GM23338 (cell line): ENCODE measurements at regions not wholly inside any gene's neighbourhood (a gene's known extent, or its start where the extent isn't known, plus 50 kb on each side); places are given as distances from the start of the nearest gene placed in this dataset.

Source experiments
- ATAC-seq: fragments of 200-7000 bp; cut with Tn5 transposase; 3 replicates; pipeline ENCODE4 v1.9.1; 2020
- DNase-seq: peaks from one replicate; pipeline ENCODE4 v3.0.0-alpha.2; 2015; ENCODE audit warnings: low spot score
- H2AFZ ChIP-seq: fragments of 200-600 bp; sonication (generic); 2 replicates; pipeline ENCODE4 v1.8.0; 2016; ENCODE audit warnings: antibody characterized with exemption, mild to moderate bottlenecking, moderate library complexity
- H3F3A ChIP-seq: fragments of 200-600 bp; sonication (generic); replicated peaks from 2 replicates; pipeline ENCODE4 v1.8.0; 2017; ENCODE audit warnings: antibody characterized with exemption, mixed run types, low read depth
- H3K27ac ChIP-seq: fragments of 200-600 bp; sonication (generic); 2 replicates; pipeline ENCODE4 v1.6.1; 2016; ENCODE audit warnings: low read depth
- H3K27me3 ChIP-seq: fragments of 200-600 bp; sonication (generic); 2 replicates; pipeline ENCODE4 v1.8.0; 2016; ENCODE audit warnings: mild to moderate bottlenecking, mixed run types, moderate library complexity; ENCODE audit not compliant: insufficient read depth
- H3K36me3 ChIP-seq: fragments of 200-600 bp; sonication (generic); 2 replicates; pipeline ENCODE4 v1.8.0; 2016; ENCODE audit warnings: mild to moderate bottlenecking; ENCODE audit not compliant: insufficient read depth
- H3K4me1 ChIP-seq: fragments of 200-600 bp; sonication (generic); 2 replicates; pipeline ENCODE4 v1.8.0; 2016; ENCODE audit warnings: mild to moderate bottlenecking, moderate library complexity; ENCODE audit not compliant: insufficient read depth
- H3K4me2 ChIP-seq: fragments of 200-600 bp; sonication (generic); 2 replicates; pipeline ENCODE4 v1.7.1; 2017; ENCODE audit warnings: mixed run types
- H3K4me3 ChIP-seq: fragments of 200-600 bp; sonication (generic); 2 replicates; pipeline ENCODE4 v1.6.1; 2016; ENCODE audit warnings: mixed run types
- H3K79me2 ChIP-seq: fragments of 200-600 bp; sonication (generic); replicated peaks from 2 replicates; pipeline ENCODE4 v1.8.0; 2017; ENCODE audit warnings: mild to moderate bottlenecking; ENCODE audit not compliant: insufficient read depth
- H3K9me2 ChIP-seq: fragments of 200-600 bp; sonication (generic); 2 replicates; pipeline ENCODE4 v1.8.0; 2017; ENCODE audit not compliant: insufficient read depth
- H4K20me1 ChIP-seq: fragments of 200-600 bp; sonication (generic); replicated peaks from 2 replicates; pipeline ENCODE4 v1.8.0; 2017; ENCODE audit warnings: mild to moderate bottlenecking; ENCODE audit not compliant: insufficient read depth
- H3K27ac Mint-ChIP-seq: 2 replicates; pipeline ENCODE4 v1.8.0; 2020; ENCODE audit warnings: inconsistent platforms, mild to moderate bottlenecking, moderate library complexity, mixed read lengths
- H3K27me3 Mint-ChIP-seq: 3 replicates; pipeline ENCODE4 v1.8.0; 2022; ENCODE audit warnings: low read depth, mild to moderate bottlenecking, moderate library complexity, mixed read lengths, inconsistent platforms; ENCODE audit not compliant: insufficient read depth, poor library complexity
- H3K36me3 Mint-ChIP-seq: 3 replicates; pipeline ENCODE4 v1.8.0; 2021; ENCODE audit warnings: low read depth, mild to moderate bottlenecking, inconsistent platforms, moderate library complexity, mixed read lengths
- H3K4me1 Mint-ChIP-seq: 3 replicates; pipeline ENCODE4 v1.8.0; 2020; ENCODE audit warnings: mild to moderate bottlenecking, inconsistent platforms, mixed read lengths
- H3K4me3 Mint-ChIP-seq: 3 replicates; pipeline ENCODE4 v1.8.0; 2021; ENCODE audit warnings: moderate library complexity, mild to moderate bottlenecking, inconsistent platforms, mixed read lengths
- H3K9me3 Mint-ChIP-seq: 3 replicates; pipeline ENCODE4 v1.8.0; 2020; ENCODE audit warnings: moderate library complexity, mild to moderate bottlenecking, inconsistent platforms, mixed read lengths
- CREB1 ChIP-seq: fragments of 250-450 bp; sonication (Bioruptor Pico); IDR thresholded peaks from 2 replicates; pipeline ENCODE4 v1.5.0; 2020; ENCODE audit warnings: low read depth, mild to moderate bottlenecking, moderate library complexity
- CTCF ChIP-seq, 2 experiments: fragments of 200-600 bp in 1 of 2; sonication (generic) in 1 of 2; conservative IDR thresholded peaks; 2 replicates each; pipeline versions ENCODE4 v1.5.1 to v1.6.1; 2016 to 2017; ENCODE audit warnings: antibody characterized with exemption in 2 of 2, low read depth in 2 of 2, mild to moderate bottlenecking in 2 of 2, moderate library complexity in 1 of 2
- ETS1 ChIP-seq: IDR thresholded peaks from 2 replicates; pipeline ENCODE4 v1.6.1; 2016; ENCODE audit warnings: antibody characterized with exemption
- EZH2 ChIP-seq: fragments of 200-600 bp; sonication (generic); IDR thresholded peaks from one replicate; pipeline ENCODE4 v1.8.0; 2017; ENCODE audit warnings: antibody characterized with exemption, mild to moderate bottlenecking, low read depth; ENCODE audit not compliant: unreplicated experiment
- EZH2phosphoT487 ChIP-seq: fragments of 200-600 bp; sonication (generic); IDR thresholded peaks from one replicate; pipeline ENCODE4 v1.8.1; 2018; ENCODE audit warnings: antibody characterized with exemption; ENCODE audit not compliant: unreplicated experiment
- JUNB ChIP-seq: IDR thresholded peaks from one replicate; pipeline ENCODE4 v1.6.1; 2016; ENCODE audit warnings: antibody characterized with exemption; ENCODE audit not compliant: unreplicated experiment
- NANOG ChIP-seq: IDR thresholded peaks from 2 replicates; pipeline ENCODE4 v1.6.1; 2016; ENCODE audit warnings: antibody characterized with exemption, borderline replicate concordance
- POLR2AphosphoS5 ChIP-seq: IDR thresholded peaks from 2 replicates; pipeline ENCODE4 v1.6.1; 2016; ENCODE audit warnings: antibody characterized with exemption, low read depth
- REST ChIP-seq: IDR thresholded peaks from one replicate; pipeline ENCODE4 v1.6.1; 2018; ENCODE audit warnings: antibody characterized with exemption; ENCODE audit not compliant: unreplicated experiment
- STAT1 ChIP-seq: IDR thresholded peaks from one replicate; pipeline ENCODE4 v1.6.1; 2016; ENCODE audit warnings: antibody characterized with exemption; ENCODE audit not compliant: unreplicated experiment
- ZNF114 ChIP-seq: fragments of 250-450 bp; sonication (Bioruptor Pico); IDR thresholded peaks from 2 replicates; pipeline ENCODE4 v1.5.0; 2020; ENCODE audit warnings: mild to moderate bottlenecking, moderate library complexity
- ZNF331 ChIP-seq: fragments of 250-450 bp; sonication (Bioruptor Pico); IDR thresholded peaks from 2 replicates; pipeline ENCODE4 v1.5.0; 2020; ENCODE audit warnings: low read depth, mild to moderate bottlenecking, moderate library complexity
- ZNF462 ChIP-seq: fragments of 250-450 bp; sonication (Bioruptor Pico); IDR thresholded peaks from 2 replicates; pipeline ENCODE4 v1.5.0; 2020; ENCODE audit warnings: mild to moderate bottlenecking, moderate library complexity

- H2AFZ ChIP-seq = no peak overlapping the region
- DNase-seq (no peak), ATAC-seq (no peak)
- no peaks in the 10 kb centered on the region for H3K36me3 ChIP-seq
- H3F3A ChIP-seq = no peaks in the 10 kb centered on the region
- no peaks in the 10 kb centered on the region for H3K27me3 ChIP-seq
- H3K4me2 ChIP-seq = no peak overlapping the region
- H3K27ac ChIP-seq = no peak overlapping the region
- no peaks in the 10 kb centered on the region for H3K79me2 ChIP-seq
- TF ChIP-seq JUNB (no peak), ZNF114 (CRISPR knock-in tag) (no peak), EZH2phosphoT487 (no peak), CTCF (conservative IDR thresholded peaks at IDR 0.05; ENCODE audit: low read depth in 2 of 2) (no peak), ZNF462 (CRISPR knock-in tag) (no peak), ETS1 (no peak), CREB1 (CRISPR knock-in tag) (no peak), EZH2 (no peak), NANOG (no peak), POLR2AphosphoS5 (no peak), REST (no peak), STAT1 (no peak), ZNF331 (no peak)
- H3K27me3 Mint-ChIP-seq = peaks cover 12% of the 10 kb centered on the region
- peaks cover 7% of the 10 kb centered on the region; the same call in 1 of the 3 replicates for H3K36me3 Mint-ChIP-seq
- H3K9me3 Mint-ChIP-seq = peaks cover 16% of the 10 kb centered on the region
- H3K27ac Mint-ChIP-seq = no peak overlapping the region
- no peak overlapping the region for H3K4me3 Mint-ChIP-seq
- H3K9me2 ChIP-seq = no peaks in the 10 kb centered on the region
- peaks cover 7% of the 10 kb centered on the region; the same call in 2 of the 3 replicates for H3K4me1 Mint-ChIP-seq
- H3K4me1 ChIP-seq = no peaks in the 10 kb centered on the region
- H4K20me1 ChIP-seq = no peaks in the 10 kb centered on the region
- H3K4me3 ChIP-seq = no peak overlapping the region
Observed at GRCh38 chr19:14317157-14317556, 64.1 kb upstream of the ADGRE5 start.
